GM06990 (cell line): ENCODE measurements at regions not wholly inside any gene's neighbourhood (a gene's known extent, or its start where the extent isn't known, plus 50 kb on each side); places are given as distances from the start of the nearest gene placed in this dataset.
"Not testable (repeated sequence)": the region's sequence is repeated elsewhere in the genome, so short reads cannot be mapped to it uniquely, and the experiment has no call there.

Source experiments
- DNase-seq: peaks from one replicate; pipeline ENCODE4 v3.0.0-alpha.2; 2011; ENCODE audit not compliant: insufficient read length; ENCODE audit errors: extremely low read depth
- H3K27me3 ChIP-seq: replicated peaks from 2 replicates; pipeline ENCODE4 v1.6.0; 2011; ENCODE audit warnings: low read length; ENCODE audit not compliant: control insufficient read depth, insufficient read depth
- H3K36me3 ChIP-seq: 2 replicates; pipeline ENCODE4 v1.5.1; 2011; ENCODE audit warnings: low read length; ENCODE audit not compliant: control insufficient read depth, insufficient read depth
- H3K4me3 ChIP-seq: replicated peaks from 2 replicates; pipeline ENCODE4 v1.5.1; 2011; ENCODE audit warnings: low read depth, mild to moderate bottlenecking, control low read depth, low read length
- TF ChIP-seq, protein P1 (sequence below): IDR thresholded peaks from 2 replicates; pipeline ENCODE4 v1.5.1; 2011; ENCODE audit warnings: low read length, control low read depth, mild to moderate bottlenecking, inconsistent platforms; ENCODE audit not compliant: insufficient read depth, poor library complexity, severe bottlenecking

- TF ChIP-seq, protein P1, sequence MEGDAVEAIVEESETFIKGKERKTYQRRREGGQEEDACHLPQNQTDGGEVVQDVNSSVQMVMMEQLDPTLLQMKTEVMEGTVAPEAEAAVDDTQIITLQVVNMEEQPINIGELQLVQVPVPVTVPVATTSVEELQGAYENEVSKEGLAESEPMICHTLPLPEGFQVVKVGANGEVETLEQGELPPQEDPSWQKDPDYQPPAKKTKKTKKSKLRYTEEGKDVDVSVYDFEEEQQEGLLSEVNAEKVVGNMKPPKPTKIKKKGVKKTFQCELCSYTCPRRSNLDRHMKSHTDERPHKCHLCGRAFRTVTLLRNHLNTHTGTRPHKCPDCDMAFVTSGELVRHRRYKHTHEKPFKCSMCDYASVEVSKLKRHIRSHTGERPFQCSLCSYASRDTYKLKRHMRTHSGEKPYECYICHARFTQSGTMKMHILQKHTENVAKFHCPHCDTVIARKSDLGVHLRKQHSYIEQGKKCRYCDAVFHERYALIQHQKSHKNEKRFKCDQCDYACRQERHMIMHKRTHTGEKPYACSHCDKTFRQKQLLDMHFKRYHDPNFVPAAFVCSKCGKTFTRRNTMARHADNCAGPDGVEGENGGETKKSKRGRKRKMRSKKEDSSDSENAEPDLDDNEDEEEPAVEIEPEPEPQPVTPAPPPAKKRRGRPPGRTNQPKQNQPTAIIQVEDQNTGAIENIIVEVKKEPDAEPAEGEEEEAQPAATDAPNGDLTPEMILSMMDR, result no peak
- DNase-seq, result no peak
- peaks cover 5% of the 10 kb centered on the region for H3K27me3 ChIP-seq
Observed at GRCh38 chr20:48126227-48126740, 341.0 kb upstream of the SULF2 start.

GRCh38 chr20:48124960-48125359 is 339.7 kb upstream of the SULF2 start:
- no peak overlapping the region for H3K4me3 ChIP-seq
- H3K27me3 ChIP-seq, result peaks cover 5% of the 10 kb centered on the region
- no peak for DNase-seq
- no peaks in the 10 kb centered on the region for H3K36me3 ChIP-seq
- TF ChIP-seq, protein P1, result no peak

More at GRCh38 chr20:48126227-48126740, 341.0 kb upstream of the SULF2 start:
- H3K4me3 ChIP-seq, result no peak overlapping the region
- H3K36me3 ChIP-seq, result no peaks in the 10 kb centered on the region

DNA sequence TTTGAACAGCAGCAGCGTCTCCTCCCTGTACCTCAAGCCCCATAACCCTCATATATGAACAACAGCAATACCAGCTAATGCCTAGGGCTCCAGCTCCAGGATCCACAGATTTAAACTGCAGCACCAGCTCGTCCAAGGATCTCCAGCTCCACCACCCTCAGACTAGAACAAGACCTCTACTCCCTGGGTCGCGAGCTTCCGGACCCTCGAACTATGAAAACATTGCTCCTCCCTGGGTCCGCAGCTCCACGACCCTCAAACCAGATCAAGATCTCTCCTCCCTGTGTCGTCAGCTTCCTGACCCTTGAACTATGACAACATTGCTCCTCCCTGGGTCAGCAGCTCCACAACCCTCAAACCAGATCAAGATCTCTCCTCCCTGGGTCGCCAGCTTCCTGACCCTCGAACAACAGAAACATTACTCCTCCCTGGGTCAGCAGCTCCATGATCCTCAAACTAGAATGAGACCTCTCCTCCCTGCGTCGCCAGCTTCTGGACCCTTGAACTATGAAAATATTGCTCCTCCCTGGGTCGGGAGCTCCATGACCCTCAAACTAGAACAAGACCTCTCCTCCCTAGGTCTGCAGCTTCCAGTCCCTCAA is 339.0 kb upstream of the SULF2 start:
- peaks cover 5% of the 10 kb centered on the region for H3K27me3 ChIP-seq
- no peak for DNase-seq
- no peaks in the 10 kb centered on the region for H3K36me3 ChIP-seq
- H3K4me3 ChIP-seq, result no peak overlapping the region
- TF ChIP-seq, protein P1, result no peak

DNA sequence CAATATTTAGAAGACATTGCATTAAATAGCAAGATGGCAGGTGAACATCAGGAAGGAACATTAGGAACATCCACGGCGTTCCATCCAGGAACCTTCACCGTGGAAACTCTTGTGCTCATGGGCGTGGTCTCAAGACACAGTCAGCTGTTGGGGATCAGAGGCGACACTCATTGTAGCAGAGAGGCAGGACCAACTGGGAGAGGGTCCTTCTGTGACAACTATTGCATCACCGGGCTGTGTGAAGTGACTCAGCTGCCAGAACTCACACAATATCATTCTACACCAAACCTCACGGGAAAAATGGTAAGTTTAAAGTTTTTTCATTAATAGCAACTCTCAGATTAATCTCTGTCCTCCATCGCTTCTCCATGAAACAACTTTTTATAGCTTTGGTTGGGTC is 334.8 kb upstream of the SULF2 start:
- TF ChIP-seq, protein P1, result no peak
- no peak for DNase-seq
- peaks cover 5% of the 10 kb centered on the region for H3K27me3 ChIP-seq

DNA sequence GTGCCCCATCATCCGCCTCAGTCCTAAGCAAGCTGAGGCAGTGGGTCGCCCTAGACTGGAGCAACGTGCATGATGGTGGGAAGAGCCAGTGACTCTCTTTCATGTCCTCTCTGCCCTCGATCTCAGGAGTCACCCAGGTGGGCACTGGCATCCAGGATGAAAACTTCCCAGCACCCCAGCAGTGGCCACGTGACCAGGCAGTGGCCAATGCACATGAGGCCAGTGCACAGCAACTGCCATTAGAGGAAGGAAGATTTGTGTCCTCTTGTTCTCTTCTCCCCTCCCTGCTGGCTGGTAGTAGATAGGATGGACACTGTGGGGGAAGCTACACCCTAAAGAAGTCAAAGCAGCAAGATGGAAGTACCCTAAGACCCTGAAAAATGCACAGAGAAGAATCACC is 334.1 kb upstream of the SULF2 start:
- H3K27me3 ChIP-seq, H3K36me3 ChIP-seq, H3K4me3 ChIP-seq, DNase-seq: not testable (repeated sequence)

More for the DNA sequence above, 334.8 kb upstream of the SULF2 start:
- Histone ChIP-seq H3K4me3 (no peak overlapping the region), H3K36me3 (no peaks in the 10 kb centered on the region)

DNA sequence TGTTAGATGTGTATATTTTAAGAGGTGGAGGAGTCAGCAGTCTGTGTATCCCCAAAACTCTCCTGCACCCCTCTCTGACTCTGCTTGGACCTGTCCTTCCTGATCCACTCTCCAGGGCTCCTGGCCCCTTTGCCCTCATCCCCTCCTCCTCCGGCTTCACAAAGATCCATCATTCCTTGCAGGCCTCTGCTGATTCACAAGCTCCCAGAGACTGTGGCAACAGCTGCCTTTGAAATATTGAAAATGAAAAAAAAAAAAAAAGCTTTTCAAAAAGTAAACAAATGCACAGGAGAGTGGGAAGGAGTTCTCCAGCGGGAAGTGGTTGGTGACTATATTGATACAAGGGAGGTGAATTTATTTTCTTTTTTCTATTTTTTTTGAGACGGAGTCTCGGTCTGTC is 330.2 kb upstream of the SULF2 start:
- no peak overlapping the region for H3K4me3 ChIP-seq
- TF ChIP-seq, protein P1, result no peak
- H3K27me3 ChIP-seq, result no peaks in the 10 kb centered on the region
- no peaks in the 10 kb centered on the region for H3K36me3 ChIP-seq
- no peak for DNase-seq
